ENCODE measurements at regions not wholly inside any gene's neighbourhood (a gene's known extent, or its start where the extent isn't known, plus 50 kb on each side); places are given as distances from the start of the nearest gene placed in this dataset.

DNA sequence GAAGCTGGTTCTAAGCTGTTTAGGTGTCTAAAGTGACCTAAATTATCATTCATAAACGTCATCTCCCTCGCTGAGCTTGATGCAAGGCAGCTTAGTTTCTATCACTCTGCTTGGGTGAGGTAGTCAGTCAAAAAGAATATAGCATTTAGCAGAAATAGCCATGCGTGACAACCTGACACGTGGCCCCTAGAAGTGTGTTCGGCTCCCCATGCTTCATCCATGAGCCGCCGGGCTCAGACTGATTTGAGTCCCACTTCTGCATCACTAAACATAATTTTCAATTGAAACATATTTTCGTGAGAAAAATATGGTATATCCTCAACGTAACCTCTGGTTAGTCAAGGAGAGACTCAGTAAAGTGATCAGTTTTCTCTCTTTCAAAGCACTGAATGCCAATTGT lies 459.8 kb downstream of the IRS2 start:
- TF ChIP-seq TAF1 (IDR thresholded peaks at IDR 0.05; ENCODE audit: borderline replicate concordance, insufficient read depth, low read length) = no peak
- TF ChIP-seq, protein P1, sequence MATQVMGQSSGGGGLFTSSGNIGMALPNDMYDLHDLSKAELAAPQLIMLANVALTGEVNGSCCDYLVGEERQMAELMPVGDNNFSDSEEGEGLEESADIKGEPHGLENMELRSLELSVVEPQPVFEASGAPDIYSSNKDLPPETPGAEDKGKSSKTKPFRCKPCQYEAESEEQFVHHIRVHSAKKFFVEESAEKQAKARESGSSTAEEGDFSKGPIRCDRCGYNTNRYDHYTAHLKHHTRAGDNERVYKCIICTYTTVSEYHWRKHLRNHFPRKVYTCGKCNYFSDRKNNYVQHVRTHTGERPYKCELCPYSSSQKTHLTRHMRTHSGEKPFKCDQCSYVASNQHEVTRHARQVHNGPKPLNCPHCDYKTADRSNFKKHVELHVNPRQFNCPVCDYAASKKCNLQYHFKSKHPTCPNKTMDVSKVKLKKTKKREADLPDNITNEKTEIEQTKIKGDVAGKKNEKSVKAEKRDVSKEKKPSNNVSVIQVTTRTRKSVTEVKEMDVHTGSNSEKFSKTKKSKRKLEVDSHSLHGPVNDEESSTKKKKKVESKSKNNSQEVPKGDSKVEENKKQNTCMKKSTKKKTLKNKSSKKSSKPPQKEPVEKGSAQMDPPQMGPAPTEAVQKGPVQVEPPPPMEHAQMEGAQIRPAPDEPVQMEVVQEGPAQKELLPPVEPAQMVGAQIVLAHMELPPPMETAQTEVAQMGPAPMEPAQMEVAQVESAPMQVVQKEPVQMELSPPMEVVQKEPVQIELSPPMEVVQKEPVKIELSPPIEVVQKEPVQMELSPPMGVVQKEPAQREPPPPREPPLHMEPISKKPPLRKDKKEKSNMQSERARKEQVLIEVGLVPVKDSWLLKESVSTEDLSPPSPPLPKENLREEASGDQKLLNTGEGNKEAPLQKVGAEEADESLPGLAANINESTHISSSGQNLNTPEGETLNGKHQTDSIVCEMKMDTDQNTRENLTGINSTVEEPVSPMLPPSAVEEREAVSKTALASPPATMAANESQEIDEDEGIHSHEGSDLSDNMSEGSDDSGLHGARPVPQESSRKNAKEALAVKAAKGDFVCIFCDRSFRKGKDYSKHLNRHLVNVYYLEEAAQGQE (IDR thresholded peaks at IDR 0.05; ENCODE audit: insufficient read depth in 1 of 2, low read depth in 2 of 2, low read length in 2 of 2) = no peak
- TF ChIP-seq SIN3A (IDR thresholded peaks at IDR 0.05; ENCODE audit: borderline replicate concordance, insufficient read depth, low read length) = no peak
